ENCODE measurements at regions not wholly inside any gene's neighbourhood (a gene's known extent, or its start where the extent isn't known, plus 50 kb on each side); places are given as distances from the start of the nearest gene placed in this dataset.
"Not testable (repeated sequence)": the region's sequence is repeated elsewhere in the genome, so short reads cannot be mapped to it uniquely, and the experiment has no call there.

DNA sequence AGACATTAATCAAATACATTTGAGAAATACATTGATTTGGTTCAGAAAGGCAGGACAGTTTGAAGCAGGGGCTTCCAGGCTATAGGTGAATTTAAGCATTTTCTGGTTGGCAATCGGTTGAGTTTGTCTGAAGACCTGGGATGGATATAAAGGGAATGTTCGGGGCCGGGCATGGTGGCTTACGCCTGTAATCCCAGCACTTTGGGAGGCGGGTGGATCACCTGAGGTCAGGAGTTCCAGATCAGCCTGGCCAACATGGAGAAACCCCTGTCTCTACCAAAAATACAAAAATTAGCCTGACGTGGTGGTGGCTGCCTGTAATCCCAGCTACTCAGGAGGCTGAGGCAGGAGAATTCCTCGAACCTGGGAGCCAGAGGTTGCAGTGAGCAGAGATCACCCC is 166.5 kb upstream of the ATP10A start:
- DNase-seq (ENCODE audit: low read depth), result not testable (repeated sequence)

DNA sequence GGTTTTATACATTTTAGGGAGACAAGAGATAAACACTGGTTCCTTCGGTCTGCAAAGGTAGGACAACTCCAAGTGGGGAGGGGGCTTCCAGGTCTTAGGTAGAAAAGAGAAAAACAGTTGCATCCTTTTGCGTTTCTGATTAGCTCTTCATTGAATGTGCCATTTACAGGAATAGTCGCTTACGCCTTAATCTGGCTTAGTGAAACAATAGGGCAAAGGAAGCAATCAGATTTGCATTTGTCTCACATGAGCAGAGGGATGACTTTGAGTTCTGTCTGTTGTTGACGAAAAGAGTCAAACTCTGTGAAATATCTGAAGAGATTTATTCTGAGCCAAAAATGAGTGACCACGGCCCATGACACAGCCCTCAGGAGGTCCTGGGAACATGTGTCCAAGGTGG is 166.0 kb upstream of the ATP10A start:
- DNase-seq (ENCODE audit: low read depth), result no peak

- no peak for DNase-seq (ENCODE audit: low read depth)
Observed at GRCh38 chr15:26028086-26028740, 165.1 kb upstream of the ATP10A start.

- not testable (repeated sequence) for DNase-seq (ENCODE audit: low read depth)
Observed at GRCh38 chr15:26026671-26027070, 163.5 kb upstream of the ATP10A start.

- DNase-seq (ENCODE audit: low read depth), result no peak
Observed at GRCh38 chr15:26024241-26024640, 161.1 kb upstream of the ATP10A start.

GRCh38 chr15:26023691-26024090 is 160.6 kb upstream of the ATP10A start:
- no peak for DNase-seq (ENCODE audit: low read depth)

GRCh38 chr15:26023231-26023630 is 160.1 kb upstream of the ATP10A start:
- DNase-seq (ENCODE audit: low read depth), result no peak

DNA sequence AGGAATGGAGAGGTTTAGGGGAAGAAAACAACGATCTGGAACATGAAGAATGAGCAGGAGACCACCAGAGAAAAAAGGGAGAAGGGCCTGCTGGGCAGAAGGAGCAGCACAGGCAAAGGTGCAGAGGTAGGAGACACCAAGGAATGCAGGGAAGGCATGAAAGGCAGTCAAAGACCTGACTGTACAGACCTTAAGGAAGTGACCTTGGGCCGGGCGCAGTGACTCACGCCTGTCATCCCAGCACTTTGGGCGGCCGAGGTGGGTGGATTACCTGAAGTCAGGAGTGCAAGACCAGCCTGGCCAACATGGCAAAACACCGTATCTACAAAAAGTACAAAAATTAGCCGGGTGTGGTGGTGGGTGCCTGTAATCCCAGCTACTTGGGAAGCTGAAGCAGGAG is 157.7 kb upstream of the ATP10A start:
- no peak for DNase-seq (ENCODE audit: low read depth)

GRCh38 chr15:26017665-26018064 is 154.5 kb upstream of the ATP10A start:
- DNase-seq (ENCODE audit: low read depth), result no peak

DNA sequence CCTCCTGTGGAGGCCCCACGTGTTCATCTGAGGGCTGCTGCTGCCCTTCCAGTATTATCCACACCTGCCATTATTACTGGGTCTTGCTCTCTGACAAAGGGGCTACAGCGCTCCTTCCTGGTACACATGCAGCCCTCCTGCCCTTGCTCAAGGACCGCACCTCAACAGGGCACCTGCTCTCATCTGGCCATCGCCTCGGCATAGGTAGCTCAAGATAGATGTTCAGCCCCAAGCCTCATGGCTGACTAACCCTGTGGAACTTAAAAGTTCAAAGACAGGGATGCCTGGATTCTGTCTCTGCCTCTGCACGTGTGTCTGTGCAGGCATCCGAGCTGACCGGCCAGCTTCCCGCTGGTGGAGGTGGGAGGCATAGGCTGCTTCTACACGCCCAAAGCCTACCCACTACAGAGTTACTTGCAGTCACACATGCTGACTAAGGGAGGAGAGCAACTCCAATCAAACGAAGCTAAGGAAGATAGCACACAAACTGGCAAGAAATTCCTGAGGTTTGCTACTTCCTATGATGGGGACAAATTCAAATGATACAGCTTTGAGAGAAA is 152.5 kb upstream of the ATP10A start:
- DNase-seq (ENCODE audit: low read depth), result no peak

- DNase-seq (ENCODE audit: low read depth), result no peak
Observed at GRCh38 chr15:26013981-26014380, 150.9 kb upstream of the ATP10A start.

- no peak for DNase-seq (ENCODE audit: low read depth)
Observed at GRCh38 chr15:26011916-26012315, 148.8 kb upstream of the ATP10A start.

DNA sequence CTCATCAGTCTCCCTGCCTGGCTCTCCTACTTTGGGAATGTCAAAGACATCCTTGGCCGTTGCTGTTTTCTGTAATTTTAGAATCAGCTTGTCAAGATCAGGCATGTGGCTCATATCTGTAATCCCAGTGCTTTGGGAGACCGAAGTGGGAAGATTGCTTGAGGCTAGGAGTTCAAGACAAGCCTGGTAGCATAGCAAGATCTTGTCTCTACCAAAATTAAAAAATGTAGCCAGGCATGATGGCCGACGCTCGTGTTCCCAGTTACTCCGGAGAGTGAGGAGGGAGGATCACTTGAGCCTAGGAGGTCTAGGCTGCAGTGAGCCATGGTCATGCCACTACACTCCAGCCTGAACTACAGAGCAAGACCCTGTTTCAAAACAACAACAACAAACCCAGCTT is 144.0 kb upstream of the ATP10A start:
- no peak for DNase-seq (ENCODE audit: low read depth)

- DNase-seq (ENCODE audit: low read depth), result no peak
Observed at GRCh38 chr15:26001201-26001600, 138.1 kb upstream of the ATP10A start.

- DNase-seq (ENCODE audit: low read depth), result no peak
Observed at GRCh38 chr15:25993506-25993905, 130.4 kb upstream of the ATP10A start.

- DNase-seq (ENCODE audit: low read depth), result no peak
Observed at GRCh38 chr15:25990220-25990619, 127.1 kb upstream of the ATP10A start.

GRCh38 chr15:25989327-25989726 is 126.2 kb upstream of the ATP10A start:
- DNase-seq (ENCODE audit: low read depth), result no peak

DNA sequence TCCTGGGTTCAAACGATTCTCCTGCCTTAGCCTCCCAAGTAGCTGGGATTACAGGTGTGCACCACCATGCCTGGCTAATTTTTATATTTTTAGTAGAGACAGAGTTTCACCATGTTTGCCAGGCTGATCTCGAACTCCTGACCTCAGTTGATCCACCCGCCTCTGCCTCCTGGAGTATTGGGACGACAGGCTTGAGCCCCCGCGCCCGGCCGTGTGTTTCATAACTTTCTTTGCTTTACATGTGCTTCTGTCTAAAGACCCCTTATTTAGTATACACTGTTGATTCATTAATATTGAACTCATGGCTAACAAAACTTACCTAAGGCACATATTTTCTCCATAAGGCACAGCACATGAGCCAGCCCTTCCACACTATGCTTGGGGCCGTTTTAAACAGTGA is 125.6 kb upstream of the ATP10A start:
- not testable (repeated sequence) for DNase-seq (ENCODE audit: low read depth)

DNA sequence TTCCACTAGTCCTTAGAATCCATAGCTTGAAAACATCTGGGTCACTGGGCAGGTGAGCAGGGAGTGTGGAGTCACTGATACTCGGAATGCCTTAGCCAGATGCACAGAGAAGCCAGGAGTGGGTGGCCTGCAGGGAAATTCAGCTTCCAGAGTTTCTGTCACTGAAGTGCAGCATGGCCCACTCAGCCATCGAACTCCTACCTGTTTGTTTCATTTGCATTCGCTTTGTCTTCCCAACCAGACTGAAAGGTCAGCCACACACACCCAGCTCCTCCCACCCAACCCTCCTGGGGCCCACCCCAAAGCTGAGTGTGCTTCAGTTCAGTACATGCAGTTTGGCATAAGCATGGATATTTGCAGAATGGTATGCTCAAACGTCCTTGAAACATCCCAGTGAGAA is 124.5 kb upstream of the ATP10A start:
- DNase-seq (ENCODE audit: low read depth), result no peak

DNA sequence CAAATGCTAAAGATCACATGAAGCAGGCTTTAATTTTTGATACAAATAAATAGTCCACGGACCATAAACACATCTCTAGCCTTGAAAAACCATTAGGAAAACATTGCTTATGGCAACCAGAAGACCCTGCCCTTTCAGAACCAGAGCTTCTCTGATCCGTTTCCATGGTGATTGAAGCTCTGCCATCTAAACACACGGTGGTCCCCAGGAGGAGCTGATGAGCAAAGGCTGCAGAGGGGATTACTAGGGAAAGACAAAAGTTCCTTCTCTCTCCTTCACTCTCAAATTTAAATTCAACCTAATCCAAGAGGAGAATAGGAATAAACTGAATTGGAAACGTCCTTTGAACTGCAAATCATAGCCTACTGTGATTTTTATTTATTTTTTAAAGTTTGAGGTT is 122.0 kb upstream of the ATP10A start:
- no peak for DNase-seq (ENCODE audit: low read depth)

DNA sequence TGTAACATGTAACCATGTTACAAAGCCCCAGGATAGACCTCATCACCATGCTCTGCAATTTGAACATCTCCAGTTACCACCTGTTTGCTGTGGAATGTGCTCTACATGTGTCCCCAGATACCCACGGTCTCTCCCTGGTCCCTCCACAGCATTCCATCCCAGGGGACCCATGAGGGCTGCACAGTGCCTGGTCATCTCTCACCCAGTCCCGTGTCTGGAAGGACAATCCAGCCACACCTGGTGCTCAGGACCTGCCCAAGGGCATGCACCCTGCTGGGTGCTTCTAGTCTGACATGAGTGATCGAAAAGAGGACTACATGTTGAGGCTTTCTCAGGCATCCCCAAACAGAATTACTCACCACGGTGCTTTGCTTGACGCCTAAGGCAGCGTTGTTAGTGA is 119.6 kb upstream of the ATP10A start:
- DNase-seq (ENCODE audit: low read depth), result no peak

GRCh38 chr15:25981114-25981513 is 118.0 kb upstream of the ATP10A start:
- DNase-seq (ENCODE audit: low read depth), result no peak

DNA sequence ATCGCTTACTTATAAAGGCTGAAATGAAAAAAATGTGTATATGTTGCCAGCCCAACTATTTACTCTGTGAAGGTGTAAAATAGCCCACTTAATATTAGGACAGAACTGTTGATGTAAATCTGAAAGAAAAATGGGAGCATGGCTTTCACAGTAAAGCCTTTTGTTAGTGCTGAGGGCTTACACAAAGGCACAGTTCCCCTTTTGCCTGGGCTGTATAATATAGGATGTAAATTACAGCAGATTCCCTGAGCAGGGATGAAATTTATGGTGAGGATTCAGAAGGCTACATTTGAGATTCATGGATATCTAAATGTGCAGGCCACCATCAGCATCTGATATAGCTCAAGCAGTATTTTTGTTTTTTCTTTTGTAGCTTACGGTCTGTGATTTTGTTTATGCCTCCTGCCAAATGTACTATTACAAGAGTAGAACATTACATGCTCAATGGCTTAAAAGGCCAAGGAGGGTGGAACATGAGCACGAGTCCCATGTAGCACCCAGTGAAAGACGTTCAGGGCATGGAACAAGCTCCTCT is 109.1 kb upstream of the ATP10A start:
- no peak for DNase-seq (ENCODE audit: low read depth)

DNA sequence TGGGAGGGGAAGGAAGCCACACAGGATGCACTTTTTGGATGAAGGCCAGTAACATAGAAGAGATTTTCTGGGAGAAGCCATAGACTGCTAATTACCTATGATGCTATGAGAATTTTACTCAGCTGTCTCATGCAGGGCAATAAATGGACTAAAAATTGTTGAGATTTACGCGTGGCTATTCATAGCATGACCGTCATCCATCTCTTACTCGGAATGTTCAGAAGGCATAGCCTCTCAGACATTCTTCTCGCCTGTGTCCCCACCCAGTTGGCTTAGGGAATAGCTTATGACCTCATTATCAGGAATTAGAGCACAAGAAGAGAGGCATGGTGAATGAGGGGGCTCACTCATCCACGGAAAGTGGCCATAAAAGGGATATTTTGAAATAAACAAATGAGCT is 107.9 kb upstream of the ATP10A start:
- no peak for DNase-seq (ENCODE audit: low read depth)

Data from forelimb muscle (tissue), 1 donor.